ENCODE measurements at regions not wholly inside any gene's neighbourhood (a gene's known extent, or its start where the extent isn't known, plus 50 kb on each side); places are given as distances from the start of the nearest gene placed in this dataset.

GRCh38 chr1:218513328-218513727 lies 168.2 kb downstream of the TGFB2 start:
- CTCF ChIA-PET: no interaction called here
- no peak for FAIRE-seq
- in situ Hi-C loops (cut with MboI): no loop called here

GRCh38 chr1:218514689-218515088 lies 169.6 kb downstream of the TGFB2 start:
- Histone ChIP-seq H3K79me2 (ENCODE audit: control insufficient read depth, insufficient read depth, low read length) (no peaks in the 10 kb centered on the region), H3K27ac (ENCODE audit: control insufficient read depth, insufficient read depth) (no peak overlapping the region), H2AFZ (ENCODE audit: control insufficient read depth, low read depth, low read length) (no peak overlapping the region), H3K9ac (ENCODE audit: control insufficient read depth, insufficient read depth, low read length) (no peak overlapping the region), H3K4me3 (no peak overlapping the region), H3K9me3 (replicated peaks; ENCODE audit: control insufficient read depth, insufficient read depth, low read length) (no peaks in the 10 kb centered on the region), H3K4me1 (ENCODE audit: control insufficient read depth, insufficient read depth, low read length) (no peaks in the 10 kb centered on the region), H3K36me3 (ENCODE audit: control insufficient read depth in 2 of 2, insufficient read depth in 2 of 2, low read length in 1 of 2) (no peaks in the 10 kb centered on the region), H3K27me3 (replicated peaks in 1 of 2; ENCODE audit: control insufficient read depth in 2 of 2, insufficient read depth in 2 of 2, low read length in 1 of 2) (no peaks in the 10 kb centered on the region), H3K4me2 (ENCODE audit: control insufficient read depth, insufficient read depth) (no peak overlapping the region), H4K20me1 (ENCODE audit: control insufficient read depth, insufficient read depth) (no peaks in the 10 kb centered on the region)
- CTCF ChIA-PET: interaction anchor here (0.5 kb wide), 1 partner anchor 955 kb away, joined by 3 read pairs; no protein-coding TSS in a partner anchor
- RAD21 ChIA-PET (ENCODE audit: unreplicated experiment): no interaction called here
- intact Hi-C loops (cut with micrococcal nuclease; ENCODE audit: unreplicated experiment): loop anchor here (10.0 kb wide), 1 partner anchor 260 kb away; no protein-coding TSS in a partner anchor
- no peak for TF ChIP-seq DPF2 (IDR thresholded peaks at IDR 0.05)
- no peak for TF ChIP-seq NRF1 (conservative IDR thresholded peaks at IDR 0.05; ENCODE audit: low read depth, low read length)
- TF ChIP-seq RUNX3 (IDR thresholded peaks at IDR 0.05; ENCODE audit: low read length): no peak
- no peak for TF ChIP-seq YBX1 (IDR thresholded peaks at IDR 0.05)
- TF ChIP-seq EP300 (IDR thresholded peaks at IDR 0.05; ENCODE audit: borderline replicate concordance in 1 of 2, control insufficient read depth in 1 of 2, low read depth in 2 of 2, low read length in 2 of 2): no peak
- TF ChIP-seq STAT1 (conservative IDR thresholded peaks at IDR 0.05): no peak
- TF ChIP-seq MYB (IDR thresholded peaks at IDR 0.05; ENCODE audit: borderline replicate concordance, low read depth, low read length): no peak
- no peak for TF ChIP-seq SMC3 (IDR thresholded peaks at IDR 0.05; ENCODE audit: borderline replicate concordance, low read length)
- TF ChIP-seq ZZZ3 (IDR thresholded peaks at IDR 0.05; ENCODE audit: control insufficient read depth, insufficient read length, low read depth): no peak
- TF ChIP-seq KDM1A (IDR thresholded peaks at IDR 0.05; ENCODE audit: borderline replicate concordance): no peak
- no peak for TF ChIP-seq RB1 (IDR thresholded peaks at IDR 0.05; ENCODE audit: borderline replicate concordance)
- TF ChIP-seq SREBF2 (IDR thresholded peaks at IDR 0.05; ENCODE audit: low read length): no peak
- ATAC-seq (no peak), DNase-seq (ENCODE audit: low read depth, low spot score) (no peak), FAIRE-seq (no peak)
- in situ Hi-C loops (cut with MboI): no loop called here
- WGBS (ENCODE audit: insufficient coverage, insufficient replicate concordance, low lambda C conversion rate, missing lambda C conversion rate): 66% methylated on average over 2 of the region's 2 CpGs
- POLR2A ChIA-PET: no interaction called here
- no TSS peak for BruUV-seq (replicated peaks)
- SMC1A ChIA-PET (ENCODE audit: uncharacterized antibody, unreplicated experiment): no interaction called here

More at GRCh38 chr1:218513328-218513727, 168.2 kb downstream of the TGFB2 start:
- Histone ChIP-seq H3K4me3 (no peak overlapping the region), H3K27me3 (replicated peaks in 1 of 2; ENCODE audit: control insufficient read depth in 2 of 2, insufficient read depth in 2 of 2, low read length in 1 of 2) (no peaks in the 10 kb centered on the region), H3K27ac (ENCODE audit: control insufficient read depth, insufficient read depth) (no peak overlapping the region), H3K4me2 (ENCODE audit: control insufficient read depth, insufficient read depth) (no peak overlapping the region), H3K9me3 (replicated peaks; ENCODE audit: control insufficient read depth, insufficient read depth, low read length) (no peaks in the 10 kb centered on the region), H2AFZ (ENCODE audit: control insufficient read depth, low read depth, low read length) (no peak overlapping the region), H3K79me2 (ENCODE audit: control insufficient read depth, insufficient read depth, low read length) (no peaks in the 10 kb centered on the region), H4K20me1 (ENCODE audit: control insufficient read depth, insufficient read depth) (no peaks in the 10 kb centered on the region), H3K4me1 (ENCODE audit: control insufficient read depth, insufficient read depth, low read length) (no peaks in the 10 kb centered on the region), H3K9ac (ENCODE audit: control insufficient read depth, insufficient read depth, low read length) (no peak overlapping the region), H3K36me3 (ENCODE audit: control insufficient read depth in 2 of 2, insufficient read depth in 2 of 2, low read length in 1 of 2) (no peaks in the 10 kb centered on the region)
- no peak for DNase-seq (ENCODE audit: low read depth, low spot score)
- no TSS peak for BruUV-seq (replicated peaks)
- POLR2A ChIA-PET: no interaction called here
- SMC1A ChIA-PET (ENCODE audit: uncharacterized antibody, unreplicated experiment): interaction anchor here (1.3 kb wide), 1 partner anchor 17 kb away, joined by 3 read pairs; no protein-coding TSS in a partner anchor
- WGBS (ENCODE audit: insufficient coverage, insufficient replicate concordance, low lambda C conversion rate, missing lambda C conversion rate): 69% methylated on average over 3 of the region's 3 CpGs
- intact Hi-C loops (cut with micrococcal nuclease; ENCODE audit: unreplicated experiment): loop anchor here (10.0 kb wide), 1 partner anchor 259 kb away; no protein-coding TSS in a partner anchor
- ATAC-seq: no peak
- no peak for TF ChIP-seq TAF1 (IDR thresholded peaks at IDR 0.05; ENCODE audit: borderline replicate concordance, low read depth, low read length)
- TF ChIP-seq SREBF2 (IDR thresholded peaks at IDR 0.05; ENCODE audit: low read length): no peak
- no peak for TF ChIP-seq NFYB (IDR thresholded peaks at IDR 0.05; ENCODE audit: insufficient read depth, low read depth, low read length)
- RAD21 ChIA-PET (ENCODE audit: unreplicated experiment): no interaction called here

Measured in GM12878 (cell line).